HAP-1 (cell line): ENCODE measurements at regions not wholly inside any gene's neighbourhood (a gene's known extent, or its start where the extent isn't known, plus 50 kb on each side); places are given as distances from the start of the nearest gene placed in this dataset.

Experiments
- DNase-seq, 2 experiments: peaks; one replicate each; pipeline ENCODE4 v3.0.0-alpha.2; 2016 to 2020; ENCODE audit warnings: low spot score in 2 of 2
- H3K27me3 ChIP-seq: fragments of 250-450 bp; sonication (Bioruptor Pico); 2 replicates; pipeline ENCODE4 v1.5.1; 2020; ENCODE audit warnings: low read depth, mild to moderate bottlenecking, moderate library complexity
- H3K36me3 ChIP-seq: fragments of 250-450 bp; sonication (Bioruptor Pico); replicated peaks from 2 replicates; pipeline ENCODE4 v1.5.1; 2020; ENCODE audit warnings: mild to moderate bottlenecking
- H3K4me1 ChIP-seq: fragments of 250-450 bp; sonication (Bioruptor Pico); 2 replicates; pipeline ENCODE4 v1.5.1; 2020; ENCODE audit warnings: mild to moderate bottlenecking
- H3K4me3 ChIP-seq: fragments of 250-450 bp; sonication (Bioruptor Pico); 2 replicates; pipeline ENCODE4 v1.5.1; 2020; ENCODE audit warnings: mild to moderate bottlenecking, moderate library complexity
- H3K9me3 ChIP-seq: fragments of 250-450 bp; sonication (Bioruptor Pico); 2 replicates; pipeline ENCODE4 v1.5.1; 2020; ENCODE audit warnings: mild to moderate bottlenecking, moderate library complexity
- in situ Hi-C: fragments of 300-500 bp; cut with MboI; formaldehyde crosslinking; loops from 3 replicates; pipeline ENCODE4 v1.14.3; 2020; ENCODE audit warnings: low sequenced_read_pairs, inconsistent platforms, mixed read lengths

- H3K9me3 ChIP-seq: peaks cover 10% of the 10 kb centered on the region
- peaks cover 28% of the 10 kb centered on the region for H3K4me1 ChIP-seq
- no peaks in the 10 kb centered on the region for H3K36me3 ChIP-seq
- in situ Hi-C loops: no loop called here
- no peaks in the 10 kb centered on the region for H3K27me3 ChIP-seq
- DNase-seq: no peak
- H3K4me3 ChIP-seq: no peak overlapping the region
These were observed 51.9 kb upstream of the PRRC2C start for GRCh38 chr1:171433451-171433850.

- no peaks in the 10 kb centered on the region for H3K36me3 ChIP-seq
- peaks cover 28% of the 10 kb centered on the region for H3K4me1 ChIP-seq
- no peaks in the 10 kb centered on the region for H3K27me3 ChIP-seq
- DNase-seq: no peak
- in situ Hi-C loops: no loop called here
- no peak overlapping the region for H3K4me3 ChIP-seq
- H3K9me3 ChIP-seq: peaks cover under 1% of the 10 kb centered on the region; the same call in 1 of the 2 replicates
These were observed 50.5 kb upstream of the PRRC2C start for GRCh38 chr1:171434717-171435346.
